IMR-90 (cell line): ENCODE measurements at regions not wholly inside any gene's neighbourhood (a gene's known extent, or its start where the extent isn't known, plus 50 kb on each side); places are given as distances from the start of the nearest gene placed in this dataset.

Source experiments
- ATAC-seq: fragments of 200-7000 bp; cut with Tn5 transposase; 2 replicates; pipeline ENCODE4 v1.9.1; 2020; ENCODE audit warnings: low read depth, mild to moderate bottlenecking, moderate library complexity
- BruUV-seq: library from RNA; stranded (reverse); fragments of 400-500 nt; replicated peaks from 2 replicates; lab custom pipeline; 2021; lab: Mats Ljungman, UMichigan
- CTCF ChIA-PET: fragments of 300-600 bp; formaldehyde crosslinking; extraction: SDS; loops from one replicate; lab custom pipeline; 2021; ENCODE audit warnings: antibody characterized with exemption; lab: Yijun Ruan, JAX
- POLR2A ChIA-PET: fragments of 300-600 bp; sonication (Branson Sonifier 250); formaldehyde crosslinking; loops from one replicate; lab custom pipeline; 2022; ENCODE audit warnings: antibody characterized with exemption; ENCODE audit not compliant: unreplicated experiment; lab: Charles Lee
- DNase-seq: peaks from one replicate; pipeline ENCODE4 v3.0.0; 2013
- H2AFZ ChIP-seq: replicated peaks from 2 replicates; pipeline ENCODE3; 2013; ENCODE audit warnings: low read length, mild to moderate bottlenecking; ENCODE audit not compliant: poor library complexity
- H2AK5ac ChIP-seq: 2 replicates; pipeline ENCODE4 v1.6.1; 2013; ENCODE audit warnings: low read depth, low read length, inconsistent platforms
- H2AK9ac ChIP-seq: replicated peaks from 2 replicates; pipeline ENCODE3; 2013; ENCODE audit warnings: mild to moderate bottlenecking, low read depth, low read length, moderate library complexity; ENCODE audit not compliant: poor library complexity
- H2BK120ac ChIP-seq: 2 replicates; pipeline ENCODE4 v1.6.1; 2013; ENCODE audit warnings: low read depth, low read length, inconsistent platforms
- H2BK15ac ChIP-seq: 3 replicates; pipeline ENCODE4 v1.6.1; 2013; ENCODE audit warnings: low read depth, low read length, inconsistent platforms
- H2BK20ac ChIP-seq: 2 replicates; pipeline ENCODE4 v1.6.1; 2013; ENCODE audit warnings: low read depth, mild to moderate bottlenecking, inconsistent platforms, low read length, moderate library complexity
- H2BK5ac ChIP-seq: 2 replicates; pipeline ENCODE4 v1.6.1; 2013; ENCODE audit warnings: mild to moderate bottlenecking, low read depth, low read length, inconsistent platforms; ENCODE audit not compliant: poor library complexity, severe bottlenecking
- H3K14ac ChIP-seq: replicated peaks from 2 replicates; pipeline ENCODE4 v1.6.1; 2013; ENCODE audit warnings: low read depth, low read length, inconsistent platforms
- H3K18ac ChIP-seq: 2 replicates; pipeline ENCODE4 v1.6.1; 2013; ENCODE audit warnings: low read depth, low read length, control low read depth
- H3K23ac ChIP-seq: 2 replicates; pipeline ENCODE4 v1.6.1; 2013; ENCODE audit warnings: low read depth, low read length, inconsistent platforms
- H3K27ac ChIP-seq: 2 replicates; pipeline ENCODE4 v1.5.1; 2013; ENCODE audit warnings: mild to moderate bottlenecking, control low read depth, low read length; ENCODE audit not compliant: insufficient read depth
- H3K27me3 ChIP-seq: 2 replicates; pipeline ENCODE4 v1.6.1; 2013; ENCODE audit warnings: low read length; ENCODE audit not compliant: control insufficient read depth, insufficient read depth
- H3K36me3 ChIP-seq: 2 replicates; pipeline ENCODE4 v1.6.1; 2013; ENCODE audit warnings: low read length, mixed read lengths; ENCODE audit not compliant: control insufficient read depth, insufficient read depth
- H3K4ac ChIP-seq: 2 replicates; pipeline ENCODE4 v1.6.1; 2013; ENCODE audit warnings: low read depth, low read length, inconsistent platforms
- H3K4me1 ChIP-seq: 2 replicates; pipeline ENCODE4 v1.6.1; 2013; ENCODE audit warnings: low read length, mixed read lengths; ENCODE audit not compliant: control insufficient read depth, insufficient read depth
- H3K4me2 ChIP-seq: 2 replicates; pipeline ENCODE4 v1.6.1; 2013; ENCODE audit warnings: low read depth, mild to moderate bottlenecking, control low read depth, low read length, moderate library complexity
- H3K4me3 ChIP-seq: 2 replicates; pipeline ENCODE4 v1.5.1; 2013; ENCODE audit warnings: low read depth, mild to moderate bottlenecking, control low read depth, low read length, moderate library complexity; ENCODE audit not compliant: insufficient read depth
- H3K56ac ChIP-seq: 2 replicates; pipeline ENCODE4 v1.6.1; 2013; ENCODE audit warnings: low read length, inconsistent platforms; ENCODE audit not compliant: insufficient read depth; ENCODE audit errors: extremely low read depth
- H3K79me1 ChIP-seq, 2 experiments: 2 replicates each; pipeline ENCODE4 v1.6.1; 2013; ENCODE audit warnings: low read length in 2 of 2, inconsistent platforms in 1 of 2, low read depth in 1 of 2
- H3K9ac ChIP-seq: 2 replicates; pipeline ENCODE4 v1.6.1; 2013; ENCODE audit warnings: low read depth, low read length, control low read depth
- H3K9me1 ChIP-seq: 2 replicates; pipeline ENCODE4 v1.6.1; 2013; ENCODE audit warnings: low read length, inconsistent platforms; ENCODE audit not compliant: insufficient read depth
- H3K9me3 ChIP-seq: 2 replicates; pipeline ENCODE4 v1.6.1; 2013; ENCODE audit warnings: low read length; ENCODE audit not compliant: control insufficient read depth, insufficient read depth
- H4K20me1 ChIP-seq: 2 replicates; pipeline ENCODE4 v1.6.1; 2013; ENCODE audit warnings: low read length, inconsistent platforms; ENCODE audit not compliant: insufficient read depth
- H4K5ac ChIP-seq: 2 replicates; pipeline ENCODE4 v1.6.1; 2013; ENCODE audit warnings: mild to moderate bottlenecking, low read depth, low read length, control low read depth
- H4K8ac ChIP-seq, 2 experiments: 2 replicates each; pipeline ENCODE4 v1.6.1; 2013; ENCODE audit warnings: low read depth in 2 of 2, low read length in 2 of 2, control low read depth in 1 of 2, inconsistent platforms in 1 of 2
- H4K91ac ChIP-seq: 2 replicates; pipeline ENCODE4 v1.6.1; 2013; ENCODE audit warnings: low read depth, low read length, inconsistent platforms; ENCODE audit not compliant: insufficient read depth
- CHD1 ChIP-seq: IDR thresholded peaks from 2 replicates; pipeline ENCODE4 v1.6.1; 2012; ENCODE audit warnings: low read depth, low read length, improper control_type of control experiment
- RCOR1 ChIP-seq: IDR thresholded peaks from 2 replicates; pipeline ENCODE4 v1.6.1; 2012; ENCODE audit warnings: mild to moderate bottlenecking, low read length, improper control_type of control experiment; ENCODE audit not compliant: insufficient replicate concordance
- WGBS, 2 experiments: methylation state at CpG; one replicate each; pipeline versions ENCODE4 v1.1.5 to v1.1.7; 2013; ENCODE audit warnings: missing lambda C conversion rate in 2 of 2; ENCODE audit not compliant: insufficient read length in 1 of 2; ENCODE audit errors: extremely low coverage in 2 of 2; 5-methylcytosine and 5-hydroxymethylcytosine counted together
- dilution Hi-C: fragments of 300-500 bp; cut with HindIII; formaldehyde crosslinking; loops from one replicate; pipeline ENCODE4 v1.14.3; 2018; ENCODE audit warnings: low sequenced_read_pairs; ENCODE audit not compliant: unreplicated experiment
- in situ Hi-C: fragments of 300-500 bp; cut with MboI; formaldehyde crosslinking; loops from 3 replicates; pipeline ENCODE4 v1.14.3; 2019; ENCODE audit warnings: low sequenced_read_pairs, inconsistent platforms, mixed read lengths
- intact Hi-C: fragments of 100-400 bp; cut with micrococcal nuclease; formaldehyde crosslinking; loops from 2 replicates; pipeline ENCODE4 v1.10.0; 2022

GRCh38 chr10:4234661-4235060 is 449.7 kb upstream of the KLF6 start:
- DNase-seq: peak; percentile 21
- Histone ChIP-seq H3K4me3 (no peak overlapping the region), H3K4ac (no peak overlapping the region), H3K56ac (no peak overlapping the region), H2BK120ac (no peak overlapping the region), H4K8ac (no peak overlapping the region), H2BK20ac (no peak overlapping the region), H2AK5ac (no peak overlapping the region), H2AK9ac (no peak overlapping the region), H2BK5ac (no peak overlapping the region), H3K27ac (no peak overlapping the region), H2AFZ (no peak overlapping the region), H3K14ac (no peak overlapping the region), H4K5ac (no peak overlapping the region), H3K23ac (no peak overlapping the region), H3K36me3 (no peaks in the 10 kb centered on the region), H4K20me1 (no peaks in the 10 kb centered on the region), H3K18ac (no peak overlapping the region), H3K9me3 (peaks cover 9% of the 10 kb centered on the region), H3K9me1 (no peaks in the 10 kb centered on the region), H3K4me2 (no peak overlapping the region), H4K91ac (no peak overlapping the region), H3K27me3 (no peaks in the 10 kb centered on the region), H3K79me1 (no peaks in the 10 kb centered on the region), H3K9ac (no peak overlapping the region), H3K4me1 (no peaks in the 10 kb centered on the region), H2BK15ac (no peak overlapping the region)
- WGBS, 2 experiments: 92% methylated on average over 2 of the region's 8 CpGs; no CpG with 5 or more reads in 1 of the 2 experiments
- no peak for ATAC-seq
- no TSS peak for BruUV-seq
- POLR2A ChIA-PET: no interaction called here
- in situ Hi-C loops (no loop called here), intact Hi-C loops (no loop called here), dilution Hi-C loops (no loop called here)
- TF ChIP-seq CHD1 (no peak), RCOR1 (no peak)
- CTCF ChIA-PET: interaction anchor here (0.6 kb wide), 1 partner anchor 9 kb away, joined by 6 read pairs; no protein-coding TSS in a partner anchor
